GM19468 (cell line): ENCODE measurements at regions not wholly inside any gene's neighbourhood (a gene's known extent, or its start where the extent isn't known, plus 50 kb on each side); places are given as distances from the start of the nearest gene placed in this dataset.
"Not testable (repeated sequence)": the region's sequence is repeated elsewhere in the genome, so short reads cannot be mapped to it uniquely, and the experiment has no call there.

ENCODE experiments used
- ATAC-seq: cut with Tn5 transposase; IDR thresholded peaks from one replicate; pipeline ENCODE4 v1.9.1; 2021; ENCODE audit warnings: mild to moderate bottlenecking, moderate library complexity, moderate number of reproducible peaks; ENCODE audit not compliant: unreplicated experiment; ENCODE audit errors: extremely low read depth

- no peak for ATAC-seq
Observed at GRCh38 chr2:7691961-7692656, 774.9 kb downstream of the RNF144A start.

- no peak for ATAC-seq
Observed at GRCh38 chr2:7692657-7693161, 775.5 kb downstream of the RNF144A start.

- no peak for ATAC-seq
Observed at GRCh38 chr2:7693246-7694075, 776.2 kb downstream of the RNF144A start.

GRCh38 chr2:7694076-7694985 is 777.1 kb downstream of the RNF144A start:
- ATAC-seq, result no peak

- not testable (repeated sequence) for ATAC-seq
Observed at GRCh38 chr2:7696556-7696955, 779.3 kb downstream of the RNF144A start.

GRCh38 chr2:7697052-7697451 is 779.8 kb downstream of the RNF144A start:
- no peak for ATAC-seq

GRCh38 chr2:7701791-7702190 is 784.6 kb downstream of the RNF144A start:
- ATAC-seq, result no peak

- peak; percentile 39 for ATAC-seq
Observed at GRCh38 chr2:7703048-7703447, 785.8 kb downstream of the RNF144A start.

GRCh38 chr2:7703543-7704144 is 786.4 kb downstream of the RNF144A start:
- no peak for ATAC-seq

- no peak for ATAC-seq
Observed at GRCh38 chr2:7704296-7704865, 787.2 kb downstream of the RNF144A start.

GRCh38 chr2:7706791-7707190 is 789.6 kb downstream of the RNF144A start:
- no peak for ATAC-seq

GRCh38 chr2:7707723-7708122 is 790.5 kb downstream of the RNF144A start:
- no peak for ATAC-seq

GRCh38 chr2:7709907-7710306 is 792.7 kb downstream of the RNF144A start:
- ATAC-seq, result no peak

- ATAC-seq, result no peak
Observed at GRCh38 chr2:7711167-7711566, 794.0 kb downstream of the RNF144A start.

GRCh38 chr2:7719876-7720275 is 802.7 kb downstream of the RNF144A start:
- no peak for ATAC-seq

GRCh38 chr2:7721413-7721995 is 804.3 kb downstream of the RNF144A start:
- no peak for ATAC-seq

GRCh38 chr2:7722212-7722910 is 805.1 kb downstream of the RNF144A start:
- no peak for ATAC-seq

GRCh38 chr2:7724336-7724735 is 807.1 kb downstream of the RNF144A start:
- no peak for ATAC-seq
